ENCODE measurements at regions not wholly inside any gene's neighbourhood (a gene's known extent, or its start where the extent isn't known, plus 50 kb on each side); places are given as distances from the start of the nearest gene placed in this dataset.

DNA sequence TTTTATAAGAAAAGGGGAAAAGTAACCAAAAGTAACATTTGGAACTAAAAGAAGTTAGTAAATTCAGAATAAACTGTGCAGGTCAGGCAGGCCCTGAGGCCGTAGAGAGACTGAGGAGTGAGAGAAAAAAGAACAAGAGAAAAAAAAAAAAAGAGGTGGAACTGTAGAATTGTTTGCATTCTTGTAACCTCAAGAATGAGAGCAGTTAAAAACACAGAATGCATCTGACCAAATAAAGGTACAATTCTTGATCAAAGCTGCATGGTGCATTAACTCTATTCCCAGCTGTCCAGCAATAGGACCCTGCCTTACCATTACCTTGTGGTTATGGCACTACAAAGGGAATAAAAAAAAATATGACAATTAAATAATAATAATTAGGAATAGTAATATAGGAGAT lies 170.1 kb upstream of the SEMA3A start:
- DNase-seq = no peak

DNA sequence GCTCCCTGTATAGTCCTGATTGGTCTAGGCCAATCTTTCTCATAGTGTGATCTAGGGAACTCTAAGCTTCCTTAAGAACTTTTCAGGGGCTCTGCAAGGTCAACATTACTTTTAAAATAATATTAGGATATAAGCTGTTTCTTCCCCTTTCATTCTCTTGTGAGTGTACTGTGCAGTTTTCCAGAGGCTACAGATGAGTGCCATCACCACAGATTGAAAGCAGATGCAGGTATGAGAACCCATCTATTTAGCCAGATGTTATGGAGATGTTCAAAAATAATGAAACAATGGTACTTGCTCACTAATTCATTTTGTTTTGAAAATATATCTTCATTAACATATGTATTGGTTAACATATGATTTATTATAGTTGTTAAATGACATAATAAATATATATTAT lies 169.2 kb upstream of the SEMA3A start:
- no peak for DNase-seq

DNA sequence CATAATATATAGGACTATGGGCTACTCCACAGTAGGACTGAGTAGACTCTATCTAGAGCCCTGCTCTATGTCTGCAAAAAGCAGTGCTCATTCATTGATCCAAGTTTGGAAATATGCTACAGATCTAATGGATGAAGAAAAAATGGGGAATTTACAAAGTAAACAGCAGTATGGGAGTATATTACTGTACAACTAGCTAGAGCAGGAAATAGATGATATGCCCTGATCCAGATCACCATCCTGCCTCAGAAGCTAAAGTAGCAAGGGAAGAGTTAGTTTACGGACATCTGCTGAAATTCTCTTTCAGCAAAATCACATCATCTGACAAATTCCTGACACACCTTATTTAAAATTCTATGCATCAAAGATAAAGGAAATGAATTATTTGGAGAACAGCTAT lies 168.2 kb upstream of the SEMA3A start:
- no peak for DNase-seq

- DNase-seq = no peak
Measured at GRCh38 chr7:84362360-84362759, 167.8 kb upstream of the SEMA3A start.

DNA sequence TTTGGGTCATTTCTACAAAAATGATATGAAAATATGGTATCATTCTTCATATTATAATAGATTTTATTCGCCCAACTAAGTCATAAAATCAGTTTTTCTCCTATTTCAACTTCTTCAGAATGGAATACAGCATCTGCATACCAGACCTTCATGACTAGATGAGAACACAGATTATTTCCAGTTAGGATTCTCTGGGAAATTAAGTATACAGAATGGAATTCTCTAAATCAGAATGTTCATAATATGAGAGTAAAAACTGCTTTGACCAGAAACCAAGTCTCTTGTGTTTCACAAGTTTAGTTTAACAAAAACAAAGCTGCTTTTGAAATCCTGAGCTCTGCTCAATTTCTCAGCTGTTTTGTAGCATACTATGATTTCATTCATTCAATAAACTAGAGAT lies 160.3 kb upstream of the SEMA3A start:
- DNase-seq = no peak

GRCh38 chr7:84354030-84354429 lies 159.4 kb upstream of the SEMA3A start:
- no peak for DNase-seq

DNA sequence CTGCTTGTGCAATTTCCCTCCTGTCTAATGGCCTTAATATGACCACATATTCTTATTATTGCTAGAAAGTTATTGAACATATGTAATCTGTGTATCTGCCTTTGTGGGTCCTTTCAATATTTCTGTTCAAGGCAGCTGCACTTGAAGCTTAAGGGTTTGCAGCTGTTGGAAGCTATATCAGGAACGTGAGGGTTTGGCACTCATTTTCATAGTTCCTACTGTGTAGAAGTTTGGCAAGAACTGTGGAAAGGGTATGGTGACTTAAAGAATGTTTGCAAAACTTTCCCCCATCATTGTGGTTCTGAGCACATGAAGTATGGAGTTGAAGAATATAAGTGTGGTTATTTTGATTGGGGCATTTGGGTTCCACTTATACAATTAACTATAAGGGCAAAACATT lies 144.7 kb upstream of the SEMA3A start:
- DNase-seq = no peak

DNA sequence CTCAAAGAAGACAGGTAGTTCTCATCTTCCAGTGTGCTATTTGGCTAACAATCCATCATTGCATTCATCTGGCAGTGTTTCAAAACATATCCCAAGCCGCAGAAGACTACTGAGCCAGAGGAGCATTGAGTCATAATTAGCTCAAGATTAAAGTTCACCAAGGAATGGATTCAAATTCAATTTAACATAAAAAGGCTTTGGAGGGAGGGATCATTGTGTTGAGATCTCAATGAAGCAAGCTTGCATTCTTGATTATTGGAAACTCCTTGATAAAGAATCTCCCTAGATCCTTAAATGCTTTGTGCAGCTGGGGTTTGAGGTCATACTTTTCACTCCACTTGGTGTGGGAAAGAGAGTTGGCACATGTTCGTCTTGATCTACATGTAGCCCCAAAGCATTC lies 142.8 kb upstream of the SEMA3A start:
- DNase-seq = no peak

- no peak for DNase-seq
Measured at GRCh38 chr7:84336766-84337165, 142.2 kb upstream of the SEMA3A start.

- DNase-seq = no peak
Measured at GRCh38 chr7:84336303-84336702, 141.7 kb upstream of the SEMA3A start.

DNA sequence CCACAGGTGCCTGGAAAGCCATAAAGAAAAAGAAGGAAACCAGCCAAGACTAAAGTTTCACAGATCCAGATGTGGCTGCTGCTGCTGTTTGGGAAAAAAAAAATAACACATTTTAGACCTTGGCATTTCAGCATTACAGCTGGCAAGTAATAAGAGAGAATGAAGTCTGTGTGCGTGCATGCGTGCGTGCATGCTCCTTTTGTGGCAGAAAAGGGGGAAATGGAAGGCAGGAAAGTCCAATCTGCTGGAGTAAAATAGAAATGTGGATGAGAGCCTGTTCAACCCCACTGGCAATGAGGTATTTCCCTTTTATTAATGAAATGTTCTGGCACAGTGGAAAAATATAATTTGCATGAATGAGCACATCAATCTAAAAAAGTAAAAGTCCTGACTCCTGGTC lies 137.0 kb upstream of the SEMA3A start:
- DNase-seq = no peak

GRCh38 chr7:84328571-84328970 lies 134.0 kb upstream of the SEMA3A start:
- no peak for DNase-seq

GRCh38 chr7:84324136-84324630 lies 129.6 kb upstream of the SEMA3A start:
- no peak for DNase-seq

GRCh38 chr7:84317536-84317935 lies 122.9 kb upstream of the SEMA3A start:
- no peak for DNase-seq

DNA sequence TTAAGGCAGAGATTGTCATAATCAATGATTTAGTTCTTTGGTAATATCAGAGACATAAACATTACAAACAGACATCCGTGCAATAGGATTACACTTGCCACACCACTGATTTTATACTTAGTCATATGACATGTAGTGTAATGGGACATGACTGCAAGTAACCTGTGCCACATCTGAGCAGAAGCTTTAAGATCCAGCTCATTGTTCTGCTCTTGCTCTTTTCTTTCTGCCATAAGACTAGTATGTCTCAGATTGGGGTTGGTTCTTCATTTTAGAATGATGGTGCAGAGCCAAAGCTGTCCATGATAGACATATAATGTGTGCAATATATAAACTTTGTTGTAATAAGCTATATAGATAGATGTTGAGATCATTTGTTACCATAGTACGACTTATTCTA lies 119.7 kb upstream of the SEMA3A start:
- no peak for DNase-seq

DNA sequence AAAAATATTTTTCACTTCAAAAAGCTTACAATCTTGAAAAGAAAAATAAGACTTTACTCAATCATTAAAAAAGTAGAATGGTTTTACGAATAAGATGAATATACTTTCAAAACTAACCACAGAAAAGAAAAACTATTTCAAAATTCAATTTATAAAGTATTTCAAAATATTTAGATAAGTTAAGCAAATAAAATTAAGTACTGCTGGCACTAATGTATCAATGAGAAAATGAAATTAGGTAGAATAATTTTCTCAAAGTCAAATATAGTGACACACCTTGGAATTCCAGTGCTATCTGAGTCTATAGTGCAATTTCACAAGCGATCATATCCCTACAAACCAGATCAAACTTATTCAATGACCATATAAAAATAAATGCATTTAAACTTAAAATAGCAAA lies 109.8 kb upstream of the SEMA3A start:
- no peak for DNase-seq

DNA sequence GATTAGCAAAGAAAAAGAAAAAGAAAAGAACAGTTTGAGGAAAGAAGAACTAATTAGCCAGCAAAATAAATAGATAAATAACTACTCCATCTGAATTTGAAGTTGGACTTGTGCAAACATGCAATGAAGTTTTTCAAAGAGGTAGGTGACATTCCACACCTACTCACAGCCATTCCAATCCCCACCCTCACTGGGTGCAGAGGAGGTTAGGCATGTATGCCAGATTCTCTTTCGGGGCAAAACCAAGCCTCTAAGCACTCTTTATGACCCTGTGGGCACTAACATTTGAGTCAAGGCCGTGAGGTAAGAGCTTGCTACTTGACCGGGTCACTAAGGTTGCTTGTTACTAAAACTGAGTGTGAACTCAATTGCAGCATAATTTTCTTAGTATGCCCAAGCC lies 108.4 kb upstream of the SEMA3A start:
- DNase-seq = no peak

GRCh38 chr7:84297616-84298015 lies 103.0 kb upstream of the SEMA3A start:
- no peak for DNase-seq

DNA sequence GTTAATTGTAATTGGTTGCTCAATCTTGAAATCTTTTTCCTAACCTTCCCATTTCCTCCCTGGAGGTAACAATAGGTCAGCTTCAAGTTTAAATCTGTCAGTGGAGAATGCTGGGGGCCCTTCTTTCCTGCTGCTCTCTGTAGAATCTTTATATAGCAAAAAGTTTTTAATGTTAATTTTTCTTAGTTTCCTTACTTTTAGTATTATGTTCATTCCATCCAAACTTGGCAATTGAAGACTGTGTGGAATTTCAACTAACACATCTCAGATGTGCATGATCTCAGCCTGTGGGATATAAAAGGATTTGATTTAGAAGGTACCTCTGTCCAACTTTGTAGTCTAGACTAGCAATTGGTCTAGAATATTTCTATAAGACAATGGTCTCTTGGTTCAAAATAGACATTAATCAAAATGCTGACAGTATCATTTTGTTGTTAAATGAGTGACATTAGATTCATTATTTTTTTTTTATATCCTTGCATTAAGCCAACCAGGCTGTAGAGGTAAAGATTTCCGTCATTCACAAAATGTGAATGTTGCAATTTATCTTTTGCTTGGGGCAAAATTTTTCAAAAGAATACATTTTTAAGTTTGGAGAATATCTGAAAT lies 100.4 kb upstream of the SEMA3A start:
- DNase-seq = no peak

DNA sequence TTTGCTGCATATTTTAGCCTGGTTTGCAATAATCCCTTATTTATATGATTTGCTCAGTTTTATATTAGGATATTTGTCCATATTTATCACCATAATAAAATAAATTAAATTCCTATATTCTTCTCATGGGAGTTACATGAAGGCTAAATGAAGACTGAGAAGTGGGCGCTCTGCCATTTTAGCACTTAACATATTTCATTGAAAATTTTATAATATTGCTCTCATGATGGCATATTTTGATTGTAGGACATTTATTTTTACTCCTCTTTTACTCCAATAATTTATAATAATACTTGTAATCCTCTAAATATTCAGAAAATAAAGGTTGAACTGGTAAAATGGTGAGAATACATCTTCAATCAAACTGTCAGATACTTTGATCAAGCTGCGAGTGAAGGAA lies 99.8 kb upstream of the SEMA3A start:
- DNase-seq = no peak

DNA sequence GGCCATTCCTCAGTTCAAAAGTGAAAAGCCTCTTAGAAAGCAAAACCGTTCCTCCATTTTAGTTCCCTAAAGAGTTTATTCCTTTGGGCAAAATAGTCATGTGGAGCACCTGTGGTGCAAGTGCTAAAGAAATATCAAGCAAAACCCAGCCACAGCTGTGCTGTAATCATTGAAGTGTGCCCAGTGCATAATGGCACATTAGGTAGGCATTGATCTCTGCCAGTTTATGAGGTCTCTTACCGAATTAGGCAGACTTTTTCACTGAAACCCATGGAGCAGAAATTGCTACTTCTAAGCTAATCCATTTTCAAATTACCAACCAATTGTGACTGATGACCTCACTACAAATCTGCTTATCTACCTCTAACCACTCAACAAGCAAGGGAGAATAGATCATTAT lies 97.2 kb upstream of the SEMA3A start:
- peak; percentile 81 for DNase-seq

DNA sequence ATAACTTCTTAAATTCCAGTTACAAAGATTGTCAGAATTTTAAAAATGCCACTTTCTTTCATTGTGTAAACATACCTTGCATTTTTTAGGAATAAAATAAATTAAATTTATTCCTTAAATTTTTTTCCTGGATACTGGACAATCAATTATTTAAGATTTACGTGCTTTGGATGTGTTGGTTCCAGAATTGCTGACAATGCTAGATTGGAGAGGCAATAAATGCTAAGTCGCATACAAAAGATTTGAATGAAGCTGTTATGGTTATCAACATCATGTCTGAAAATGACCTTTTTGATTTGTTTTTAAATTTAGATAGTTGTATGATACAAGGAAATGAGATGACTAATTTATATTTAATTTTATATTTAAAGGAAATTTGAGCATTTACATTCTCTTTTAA lies 89.2 kb upstream of the SEMA3A start:
- no peak for DNase-seq

DNA sequence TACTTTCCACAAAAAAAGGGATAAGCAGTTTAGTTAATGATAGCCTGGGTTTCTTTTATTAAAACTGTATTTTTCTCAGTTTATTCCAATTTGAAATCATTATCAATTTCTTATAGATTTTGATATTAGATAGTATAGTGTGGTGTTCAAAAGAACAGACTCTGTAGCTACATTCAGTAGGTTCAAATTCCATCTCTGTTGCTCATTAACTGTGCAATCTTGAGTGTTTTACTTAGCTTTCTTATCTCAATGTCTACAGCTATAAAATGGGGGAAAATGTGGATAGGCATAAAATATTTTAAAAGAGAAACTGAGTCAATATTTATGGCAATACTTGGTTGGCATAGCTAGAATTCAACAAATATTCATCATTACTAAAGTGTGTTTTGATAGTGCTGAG lies 86.9 kb upstream of the SEMA3A start:
- DNase-seq = no peak

DNA sequence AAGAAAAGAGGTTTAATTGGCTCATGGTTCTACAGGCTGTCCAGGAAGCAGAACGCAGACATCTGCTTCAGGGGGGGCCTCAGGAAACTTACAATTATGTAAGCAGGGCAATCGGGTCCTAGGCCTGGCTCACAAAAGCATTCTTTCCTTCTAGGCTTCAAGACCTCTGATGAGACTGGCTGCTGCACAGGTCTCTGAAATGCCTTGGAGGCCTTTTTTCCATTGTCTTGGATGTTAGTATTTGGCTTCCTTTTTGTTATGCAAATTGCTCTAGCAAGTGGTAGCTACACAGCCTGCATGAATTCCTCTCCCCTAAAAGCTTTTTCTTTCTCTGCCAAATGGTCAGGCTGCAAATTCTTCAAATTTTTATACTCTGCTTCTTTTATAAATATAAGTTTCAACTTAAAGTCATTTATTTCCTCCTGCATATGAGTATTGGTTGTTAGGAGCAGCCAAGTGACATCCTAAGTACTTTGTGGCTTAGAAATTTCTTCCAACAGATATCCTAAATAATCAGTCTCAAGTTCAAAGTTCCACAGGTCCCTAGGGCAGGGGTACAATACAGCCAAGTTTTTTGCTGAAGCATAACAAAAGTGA lies 83.1 kb upstream of the SEMA3A start:
- DNase-seq = no peak

GRCh38 chr7:84274029-84274638 lies 79.5 kb upstream of the SEMA3A start:
- no peak for DNase-seq

Data from NCI-H1092 (cell line).